HEK293 (cell line): ENCODE measurements at regions not wholly inside any gene's neighbourhood (a gene's known extent, or its start where the extent isn't known, plus 50 kb on each side); places are given as distances from the start of the nearest gene placed in this dataset.

Source experiments
- BCL11B ChIP-seq: fragments of 450-650 bp; formaldehyde crosslinking; IDR thresholded peaks from 2 replicates; pipeline ENCODE4 v1.5.1; 2016; ENCODE audit warnings: low read depth, missing biosample characterization, missing genetic modification characterization
- ZNF274 ChIP-seq, 2 experiments: fragments of 200-500 bp in 1 of 2; fragments of 450-650 bp in 1 of 2; sonication (Bioruptor generic) in 1 of 2; formaldehyde crosslinking in 1 of 2; IDR thresholded peaks; 2 replicates each; pipeline versions ENCODE4 v1.5.1 to v1.6.1; 2014 to 2016; ENCODE audit warnings: borderline replicate concordance in 1 of 2, inconsistent platforms in 1 of 2, low read length in 1 of 2, missing biosample characterization in 1 of 2, missing genetic modification characterization in 1 of 2
- ZNF473 ChIP-seq: fragments of 450-650 bp; formaldehyde crosslinking; IDR thresholded peaks from 2 replicates; pipeline ENCODE4 v1.5.1; 2017; ENCODE audit warnings: missing biosample characterization, missing genetic modification characterization
- ZNF530 ChIP-seq: fragments of 450-650 bp; formaldehyde crosslinking; IDR thresholded peaks from 2 replicates; pipeline ENCODE4 v1.5.1; 2016; ENCODE audit warnings: low read depth, missing biosample characterization, missing genetic modification characterization
- TF ChIP-seq, protein P1 (sequence below): fragments of 450-650 bp; IDR thresholded peaks from 2 replicates; pipeline ENCODE4 v1.5.1; 2018; ENCODE audit warnings: missing biosample characterization, mild to moderate bottlenecking, missing genetic modification characterization

DNA sequence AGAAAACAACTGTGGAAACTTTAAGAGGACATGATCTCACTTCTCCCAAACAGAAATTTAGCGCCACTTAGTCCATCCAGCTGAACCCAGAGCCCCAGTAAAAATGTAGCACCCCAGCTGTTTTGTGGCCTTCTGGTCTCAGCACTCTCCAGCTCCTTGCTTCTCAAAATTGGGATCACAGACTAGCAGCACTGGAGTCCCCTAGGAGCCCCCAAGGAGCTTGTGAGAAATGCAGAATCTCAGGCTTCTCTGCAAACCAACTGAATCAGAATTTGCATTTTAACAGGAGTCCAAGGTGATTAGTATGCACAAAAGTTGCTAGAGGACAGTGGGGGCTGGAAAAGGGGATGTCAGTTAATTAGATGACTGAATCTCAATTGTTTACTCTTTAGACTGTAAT is 89.8 kb upstream of the FIBIN start:
- no peak for TF ChIP-seq ZNF473 (tag by site-specific recombination)
- no peak for TF ChIP-seq ZNF530 (tag by site-specific recombination)
- TF ChIP-seq, protein P1, sequence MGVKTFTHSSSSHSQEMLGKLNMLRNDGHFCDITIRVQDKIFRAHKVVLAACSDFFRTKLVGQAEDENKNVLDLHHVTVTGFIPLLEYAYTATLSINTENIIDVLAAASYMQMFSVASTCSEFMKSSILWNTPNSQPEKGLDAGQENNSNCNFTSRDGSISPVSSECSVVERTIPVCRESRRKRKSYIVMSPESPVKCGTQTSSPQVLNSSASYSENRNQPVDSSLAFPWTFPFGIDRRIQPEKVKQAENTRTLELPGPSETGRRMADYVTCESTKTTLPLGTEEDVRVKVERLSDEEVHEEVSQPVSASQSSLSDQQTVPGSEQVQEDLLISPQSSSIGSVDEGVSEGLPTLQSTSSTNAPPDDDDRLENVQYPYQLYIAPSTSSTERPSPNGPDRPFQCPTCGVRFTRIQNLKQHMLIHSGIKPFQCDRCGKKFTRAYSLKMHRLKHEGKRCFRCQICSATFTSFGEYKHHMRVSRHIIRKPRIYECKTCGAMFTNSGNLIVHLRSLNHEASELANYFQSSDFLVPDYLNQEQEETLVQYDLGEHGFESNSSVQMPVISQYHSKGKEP: no peak
- no peak for TF ChIP-seq BCL11B (tag by site-specific recombination)
- no peak for TF ChIP-seq ZNF274 (IDR thresholded peaks at IDR 0.05; ENCODE audit: low read length)
- TF ChIP-seq ZNF274 (tag by site-specific recombination; IDR thresholded peaks at IDR 0.05; ENCODE audit: borderline replicate concordance): no peak
